ENCODE measurements at regions not wholly inside any gene's neighbourhood (a gene's known extent, or its start where the extent isn't known, plus 50 kb on each side); places are given as distances from the start of the nearest gene placed in this dataset.

GRCh38 chr5:3530251-3530650 lies 65.4 kb upstream of the IRX1 start:
- no peaks in the 10 kb centered on the region for H3K79me2 ChIP-seq (ENCODE audit: insufficient read depth, low read length)
- no peak overlapping the region for H3K27ac ChIP-seq (ENCODE audit: low read length)
- H3K9ac ChIP-seq (ENCODE audit: low read depth, low read length) = no peak overlapping the region
- no peaks in the 10 kb centered on the region for H3K9me3 ChIP-seq (ENCODE audit: insufficient read depth, low read length, severe bottlenecking)
- ATAC-seq (ENCODE audit: insufficient read depth, low read depth) (no peak), DNase-seq (no peak)
- no peaks in the 10 kb centered on the region for H3K36me3 ChIP-seq (ENCODE audit: insufficient read depth, low read length)
- H2AFZ ChIP-seq (ENCODE audit: low read depth, low read length) = no peak overlapping the region
- H4K20me1 ChIP-seq (ENCODE audit: insufficient read depth, low read length) = no peaks in the 10 kb centered on the region
- H3K4me3 ChIP-seq (ENCODE audit: low read depth in 1 of 2, low read length in 2 of 2) = no peak overlapping the region
- peaks cover 9% of the 10 kb centered on the region for H3K4me1 ChIP-seq (ENCODE audit: insufficient read depth, low read length)
- H3K27me3 ChIP-seq (ENCODE audit: insufficient read depth, low read length, poor library complexity) = no peaks in the 10 kb centered on the region
- H3K4me2 ChIP-seq (ENCODE audit: insufficient read depth, low read length) = no peak overlapping the region
- TF ChIP-seq CTCF (IDR thresholded peaks at IDR 0.05; ENCODE audit: borderline replicate concordance, extremely low read depth, low read length, poor library complexity, severe bottlenecking) = no peak
- TF ChIP-seq EZH2 (IDR thresholded peaks at IDR 0.05; ENCODE audit: borderline replicate concordance, low read depth, low read length, severe bottlenecking) = no peak

DNA sequence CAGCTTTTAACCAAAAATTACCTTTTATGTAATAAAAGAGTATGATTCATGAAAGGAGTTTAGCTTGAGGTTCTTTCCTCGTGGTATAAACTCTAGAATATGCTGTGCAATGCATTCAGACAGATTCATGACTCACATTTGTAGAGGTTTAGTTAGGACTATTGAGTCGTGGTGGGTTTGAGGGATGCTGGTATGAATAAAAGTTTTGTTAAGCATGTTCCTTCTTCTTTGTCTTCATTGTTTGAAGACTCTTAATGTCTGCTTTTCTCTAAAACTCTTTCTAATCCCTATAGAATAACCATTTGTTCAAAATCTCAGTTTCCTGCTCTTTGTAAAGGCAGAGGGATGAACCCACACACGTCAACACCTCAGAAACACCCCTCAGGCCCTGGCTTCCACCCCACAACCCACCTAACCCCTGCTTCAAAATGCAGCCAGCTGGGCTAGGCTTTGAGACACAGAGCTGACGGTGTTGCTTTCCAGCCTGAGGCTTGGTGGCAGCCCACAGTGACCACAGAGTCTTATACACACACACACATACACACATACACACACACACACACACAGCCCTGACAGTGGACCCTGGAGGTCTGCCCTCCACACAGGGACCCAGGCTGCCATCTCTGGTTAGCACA lies 69.0 kb upstream of the IRX1 start:
- H3K9ac ChIP-seq (ENCODE audit: low read depth, low read length) = no peak overlapping the region
- no peaks in the 10 kb centered on the region for H3K27me3 ChIP-seq (ENCODE audit: insufficient read depth, low read length, poor library complexity)
- H4K20me1 ChIP-seq (ENCODE audit: insufficient read depth, low read length) = no peaks in the 10 kb centered on the region
- no peak overlapping the region for H2AFZ ChIP-seq (ENCODE audit: low read depth, low read length)
- no peaks in the 10 kb centered on the region for H3K36me3 ChIP-seq (ENCODE audit: insufficient read depth, low read length)
- peaks cover 9% of the 10 kb centered on the region for H3K4me1 ChIP-seq (ENCODE audit: insufficient read depth, low read length)
- no peak overlapping the region for H3K27ac ChIP-seq (ENCODE audit: low read length)
- TF ChIP-seq CTCF (IDR thresholded peaks at IDR 0.05; ENCODE audit: borderline replicate concordance, extremely low read depth, low read length, poor library complexity, severe bottlenecking) (no peak), EZH2 (IDR thresholded peaks at IDR 0.05; ENCODE audit: borderline replicate concordance, low read depth, low read length, severe bottlenecking) (no peak)
- ATAC-seq (ENCODE audit: insufficient read depth, low read depth) = peak; percentile 56; the same call in 2 of the 3 replicates
- DNase-seq = peak; percentile 25
- H3K4me3 ChIP-seq (ENCODE audit: low read depth in 1 of 2, low read length in 2 of 2) = no peak overlapping the region
- H3K4me2 ChIP-seq (ENCODE audit: insufficient read depth, low read length) = no peak overlapping the region
- H3K79me2 ChIP-seq (ENCODE audit: insufficient read depth, low read length) = no peaks in the 10 kb centered on the region
- no peaks in the 10 kb centered on the region for H3K9me3 ChIP-seq (ENCODE audit: insufficient read depth, low read length, severe bottlenecking)

DNA sequence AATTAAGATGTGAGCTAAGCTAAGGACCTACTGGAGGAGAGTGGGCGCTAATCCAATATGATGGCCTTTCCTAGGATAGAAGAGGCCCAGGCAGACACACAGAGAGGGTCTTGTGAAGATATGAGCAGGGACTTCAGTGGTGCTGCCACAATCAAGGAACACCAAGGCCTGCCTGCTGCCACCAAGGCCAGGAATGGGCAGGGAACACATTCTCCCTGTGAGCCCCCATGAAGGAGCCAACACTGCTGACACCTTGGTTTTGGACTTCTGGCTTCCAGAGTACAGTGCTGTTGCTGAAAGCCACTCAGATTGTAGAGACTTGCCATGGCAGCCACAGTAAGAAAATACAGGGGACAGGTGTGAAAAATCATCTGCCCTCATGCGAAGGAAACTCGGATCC lies 73.1 kb upstream of the IRX1 start:
- TF ChIP-seq EZH2 (IDR thresholded peaks at IDR 0.05; ENCODE audit: borderline replicate concordance, low read depth, low read length, severe bottlenecking) (no peak), CTCF (IDR thresholded peaks at IDR 0.05; ENCODE audit: borderline replicate concordance, extremely low read depth, low read length, poor library complexity, severe bottlenecking) (no peak)
- Histone ChIP-seq H3K4me3 (ENCODE audit: low read depth in 1 of 2, low read length in 2 of 2) (no peak overlapping the region), H3K4me2 (ENCODE audit: insufficient read depth, low read length) (no peak overlapping the region), H3K9ac (ENCODE audit: low read depth, low read length) (no peak overlapping the region), H3K27ac (ENCODE audit: low read length) (no peak overlapping the region), H4K20me1 (ENCODE audit: insufficient read depth, low read length) (no peaks in the 10 kb centered on the region), H3K79me2 (ENCODE audit: insufficient read depth, low read length) (no peaks in the 10 kb centered on the region), H3K27me3 (ENCODE audit: insufficient read depth, low read length, poor library complexity) (no peaks in the 10 kb centered on the region), H3K4me1 (ENCODE audit: insufficient read depth, low read length) (no peaks in the 10 kb centered on the region), H2AFZ (ENCODE audit: low read depth, low read length) (no peak overlapping the region), H3K9me3 (ENCODE audit: insufficient read depth, low read length, severe bottlenecking) (no peaks in the 10 kb centered on the region), H3K36me3 (ENCODE audit: insufficient read depth, low read length) (no peaks in the 10 kb centered on the region)
- DNase-seq (no peak), ATAC-seq (ENCODE audit: insufficient read depth, low read depth) (no peak)

Measured in DND-41 (cell line).